SK-N-SH (cell line): ENCODE measurements at regions not wholly inside any gene's neighbourhood (a gene's known extent, or its start where the extent isn't known, plus 50 kb on each side); places are given as distances from the start of the nearest gene placed in this dataset.

ENCODE experiments used
- CTCF ChIA-PET: fragments of 300-600, 350-600 bp; formaldehyde crosslinking; extraction: SDS; loops from one replicate; lab custom pipeline; 2021; lab: Yijun Ruan, JAX
- POLR2A ChIA-PET: fragments of 350-600 bp; sonication (Branson Sonifier 250); formaldehyde crosslinking; extraction: SDS; loops from one replicate; lab custom pipeline; 2020; ENCODE audit warnings: antibody characterized with exemption, inconsistent platforms; lab: Yijun Ruan, JAX
- DNase-seq: peaks from one replicate; pipeline ENCODE4 v3.0.0; 2012
- H2AFZ ChIP-seq: fragments of 200-600 bp; sonication (generic); 2 replicates; pipeline ENCODE4 v1.8.1; 2016; ENCODE audit warnings: antibody characterized with exemption, mild to moderate bottlenecking, low read depth
- H3F3A ChIP-seq: fragments of 200-600 bp; sonication (generic); replicated peaks from 2 replicates; pipeline ENCODE3; 2016; ENCODE audit warnings: antibody characterized with exemption, mild to moderate bottlenecking; ENCODE audit not compliant: insufficient read depth
- H3K27ac ChIP-seq, 2 experiments: fragments of 200-500 bp in 1 of 2; fragments of 200-600 bp in 1 of 2; sonication (Bioruptor generic) in 1 of 2; sonication (generic), shearing (Covaris generic) in 1 of 2; 2 replicates each; pipeline versions ENCODE4 v1.5.1 to v1.6.1; 2014 to 2016; ENCODE audit warnings: low read depth in 2 of 2, inconsistent platforms in 1 of 2, low read length in 1 of 2, mild to moderate bottlenecking in 1 of 2, mixed read lengths in 1 of 2
- H3K27me3 ChIP-seq: fragments of 200-600 bp; sonication (generic), shearing (Covaris generic); 2 replicates; pipeline ENCODE4 v1.6.1; 2016; ENCODE audit warnings: mixed run types; ENCODE audit not compliant: insufficient read depth
- H3K36me3 ChIP-seq, 2 experiments: fragments of 200-500 bp in 1 of 2; fragments of 200-600 bp in 1 of 2; sonication (Bioruptor generic) in 1 of 2; sonication (generic) in 1 of 2; replicated peaks in 1 of 2; 2 replicates each; pipeline versions ENCODE3 to v1.5.1; 2014 to 2016; ENCODE audit warnings: low read length in 1 of 2, mild to moderate bottlenecking in 1 of 2; ENCODE audit not compliant: insufficient read depth in 2 of 2, control insufficient read depth in 1 of 2
- H3K4me1 ChIP-seq, 2 experiments: fragments of 200-500 bp in 1 of 2; fragments of 200-600 bp in 1 of 2; sonication (Bioruptor generic) in 1 of 2; sonication (generic), shearing (Covaris generic) in 1 of 2; 2 replicates each; pipeline versions ENCODE4 v1.5.1 to v1.6.1; 2014 to 2016; ENCODE audit warnings: low read depth in 1 of 2, low read length in 1 of 2, mixed run types in 1 of 2; ENCODE audit not compliant: insufficient read depth in 2 of 2, control insufficient read depth in 1 of 2
- H3K4me2 ChIP-seq: fragments of 200-600 bp; sonication (generic), shearing (Covaris generic); 2 replicates; pipeline ENCODE4 v1.6.1; 2017; ENCODE audit warnings: mixed run types
- H3K4me3 ChIP-seq, 2 experiments: fragments of 200-500 bp in 1 of 2; fragments of 200-600 bp in 1 of 2; sonication (Bioruptor generic) in 1 of 2; sonication (generic), shearing (Covaris generic) in 1 of 2; 2 replicates each; pipeline versions ENCODE4 v1.5.1 to v1.8.1; 2014 to 2016; ENCODE audit warnings: low read depth in 2 of 2, inconsistent platforms in 1 of 2, low read length in 1 of 2, mild to moderate bottlenecking in 1 of 2, mixed read lengths in 1 of 2, moderate library complexity in 1 of 2
- H3K79me2 ChIP-seq: fragments of 200-600 bp; sonication (generic); 2 replicates; pipeline ENCODE4 v1.8.1; 2017; ENCODE audit warnings: mild to moderate bottlenecking; ENCODE audit not compliant: insufficient read depth
- H3K9ac ChIP-seq: fragments of 200-600 bp; sonication (generic); 2 replicates; pipeline ENCODE4 v1.6.1; 2017; ENCODE audit warnings: mixed run types
- H3K9me2 ChIP-seq: fragments of 200-600 bp; sonication (generic); 2 replicates; pipeline ENCODE4 v1.6.1; 2017; ENCODE audit warnings: mixed run types
- H3K9me3 ChIP-seq: fragments of 200-600 bp; sonication (generic); 2 replicates; pipeline ENCODE4 v1.6.1; 2017; ENCODE audit warnings: mixed run types, mild to moderate bottlenecking, moderate library complexity
- H4K20me1 ChIP-seq: fragments of 200-600 bp; sonication (generic); 2 replicates; pipeline ENCODE4 v1.6.1; 2017; ENCODE audit warnings: mild to moderate bottlenecking, mixed run types; ENCODE audit not compliant: insufficient read depth
- CHD2 ChIP-seq: fragments of 150-350 bp; IDR thresholded peaks from 2 replicates; pipeline ENCODE4 v1.6.1; 2018; ENCODE audit warnings: low read length; ENCODE audit not compliant: partially characterized antibody
- FOSL2 ChIP-seq: IDR thresholded peaks from 2 replicates; pipeline ENCODE4 v1.4.0; 2012; ENCODE audit warnings: low read depth, mild to moderate bottlenecking, moderate library complexity, borderline replicate concordance
- FOXJ3 ChIP-seq: sonication (generic); formaldehyde crosslinking; IDR thresholded peaks from 2 replicates; pipeline ENCODE4 v1.5.1; 2020; ENCODE audit warnings: mild to moderate bottlenecking, missing genetic modification reagents
- FOXM1 ChIP-seq: IDR thresholded peaks from 2 replicates; pipeline ENCODE4 v1.4.0; 2012; ENCODE audit warnings: low read depth, mild to moderate bottlenecking
- GABPA ChIP-seq: IDR thresholded peaks from 2 replicates; pipeline ENCODE4 v1.4.0; 2012; ENCODE audit warnings: low read depth, mild to moderate bottlenecking
- GATA2 ChIP-seq: sonication (generic); formaldehyde crosslinking; IDR thresholded peaks from 2 replicates; pipeline ENCODE4 v1.5.0; 2020; ENCODE audit warnings: mild to moderate bottlenecking, missing genetic modification reagents
- MEF2A ChIP-seq: IDR thresholded peaks from 2 replicates; pipeline ENCODE4 v1.4.0; 2012; ENCODE audit warnings: low read depth, borderline replicate concordance
- MXI1 ChIP-seq: IDR thresholded peaks from 2 replicates; pipeline ENCODE4 v1.6.1; 2012; ENCODE audit warnings: mild to moderate bottlenecking, low read depth, low read length, improper control_type of control experiment
- NFIC ChIP-seq: IDR thresholded peaks from 2 replicates; pipeline ENCODE4 v1.4.0; 2012; ENCODE audit warnings: borderline replicate concordance
- NRF1 ChIP-seq: IDR thresholded peaks from 2 replicates; pipeline ENCODE4 v1.6.1; 2012; ENCODE audit warnings: low read depth, mild to moderate bottlenecking, low read length
- POLR2AphosphoS5 ChIP-seq: IDR thresholded peaks from 2 replicates; pipeline ENCODE4 v1.6.1; 2012; ENCODE audit warnings: low read depth, low read length
- RCOR1 ChIP-seq: fragments of 150-350 bp; IDR thresholded peaks from 2 replicates; pipeline ENCODE4 v1.6.1; 2017; ENCODE audit warnings: antibody characterized with exemption, low read length
- SMC3 ChIP-seq: IDR thresholded peaks from 2 replicates; pipeline ENCODE4 v1.6.1; 2012; ENCODE audit warnings: low read depth, low read length, improper control_type of control experiment
- TAF1 ChIP-seq: IDR thresholded peaks from 2 replicates; pipeline ENCODE4 v1.6.1; 2012; ENCODE audit warnings: low read depth, mild to moderate bottlenecking, low read length, moderate library complexity, borderline replicate concordance
- TEAD4 ChIP-seq: IDR thresholded peaks from 2 replicates; pipeline ENCODE4 v1.4.0; 2012; ENCODE audit warnings: mild to moderate bottlenecking, borderline replicate concordance; ENCODE audit not compliant: insufficient read depth
- USF2 ChIP-seq: fragments of 150-350 bp; IDR thresholded peaks from 2 replicates; pipeline ENCODE4 v1.6.1; 2017; ENCODE audit warnings: antibody characterized with exemption, low read length, low read depth, borderline replicate concordance
- YY1 ChIP-seq: IDR thresholded peaks from 2 replicates; pipeline ENCODE4 v1.4.0; 2012; ENCODE audit warnings: low read depth, mild to moderate bottlenecking
- WGBS: methylation state at CpG from one replicate; pipeline ENCODE4 v1.1.6; 2017; ENCODE audit warnings: low lambda C conversion rate; 5-methylcytosine and 5-hydroxymethylcytosine counted together
- TF ChIP-seq, protein P1 (sequence below): fragments of 150-350 bp; IDR thresholded peaks from 2 replicates; pipeline ENCODE4 v1.6.1; 2016; ENCODE audit warnings: mild to moderate bottlenecking, low read depth, low read length
- TF ChIP-seq, protein P2 (sequence below): IDR thresholded peaks from 2 replicates; pipeline ENCODE4 v1.6.1; 2012; ENCODE audit warnings: mild to moderate bottlenecking, low read depth, low read length, moderate library complexity

DNA sequence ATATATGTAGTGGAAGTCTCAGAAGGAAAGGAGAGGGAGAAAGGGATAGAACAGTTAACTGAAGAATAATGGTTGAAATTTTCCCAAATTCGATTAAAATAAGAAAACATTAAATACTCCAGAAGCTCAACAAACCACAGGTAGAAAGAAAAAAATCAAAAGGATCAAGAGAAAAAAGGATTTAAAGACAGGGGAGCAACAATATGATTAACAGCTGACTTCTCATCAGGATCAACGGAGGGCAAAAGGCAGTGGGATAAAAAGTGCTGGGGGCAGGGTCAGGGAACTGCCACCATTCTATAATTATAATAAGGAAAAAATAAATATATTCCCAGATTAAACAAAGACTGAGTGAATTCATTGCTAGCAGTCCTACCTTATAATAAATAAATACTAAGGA, 55.3 kb downstream of the CDKN2C start:
- no peak for TF ChIP-seq NRF1
- TF ChIP-seq TEAD4 = no peak
- TF ChIP-seq GATA2 (CRISPR knock-in tag) = no peak
- TF ChIP-seq CHD2 = no peak
- TF ChIP-seq, protein P1, sequence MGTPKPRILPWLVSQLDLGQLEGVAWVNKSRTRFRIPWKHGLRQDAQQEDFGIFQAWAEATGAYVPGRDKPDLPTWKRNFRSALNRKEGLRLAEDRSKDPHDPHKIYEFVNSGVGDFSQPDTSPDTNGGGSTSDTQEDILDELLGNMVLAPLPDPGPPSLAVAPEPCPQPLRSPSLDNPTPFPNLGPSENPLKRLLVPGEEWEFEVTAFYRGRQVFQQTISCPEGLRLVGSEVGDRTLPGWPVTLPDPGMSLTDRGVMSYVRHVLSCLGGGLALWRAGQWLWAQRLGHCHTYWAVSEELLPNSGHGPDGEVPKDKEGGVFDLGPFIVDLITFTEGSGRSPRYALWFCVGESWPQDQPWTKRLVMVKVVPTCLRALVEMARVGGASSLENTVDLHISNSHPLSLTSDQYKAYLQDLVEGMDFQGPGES = no peak
- no peak for TF ChIP-seq MEF2A
- TF ChIP-seq NFIC = no peak
- TF ChIP-seq POLR2AphosphoS5 = no peak
- no peak for TF ChIP-seq FOSL2
- no peak for TF ChIP-seq FOXM1
- no peak for TF ChIP-seq RCOR1
- TF ChIP-seq MXI1 = no peak
- no peak for TF ChIP-seq YY1
- TF ChIP-seq, protein P2, sequence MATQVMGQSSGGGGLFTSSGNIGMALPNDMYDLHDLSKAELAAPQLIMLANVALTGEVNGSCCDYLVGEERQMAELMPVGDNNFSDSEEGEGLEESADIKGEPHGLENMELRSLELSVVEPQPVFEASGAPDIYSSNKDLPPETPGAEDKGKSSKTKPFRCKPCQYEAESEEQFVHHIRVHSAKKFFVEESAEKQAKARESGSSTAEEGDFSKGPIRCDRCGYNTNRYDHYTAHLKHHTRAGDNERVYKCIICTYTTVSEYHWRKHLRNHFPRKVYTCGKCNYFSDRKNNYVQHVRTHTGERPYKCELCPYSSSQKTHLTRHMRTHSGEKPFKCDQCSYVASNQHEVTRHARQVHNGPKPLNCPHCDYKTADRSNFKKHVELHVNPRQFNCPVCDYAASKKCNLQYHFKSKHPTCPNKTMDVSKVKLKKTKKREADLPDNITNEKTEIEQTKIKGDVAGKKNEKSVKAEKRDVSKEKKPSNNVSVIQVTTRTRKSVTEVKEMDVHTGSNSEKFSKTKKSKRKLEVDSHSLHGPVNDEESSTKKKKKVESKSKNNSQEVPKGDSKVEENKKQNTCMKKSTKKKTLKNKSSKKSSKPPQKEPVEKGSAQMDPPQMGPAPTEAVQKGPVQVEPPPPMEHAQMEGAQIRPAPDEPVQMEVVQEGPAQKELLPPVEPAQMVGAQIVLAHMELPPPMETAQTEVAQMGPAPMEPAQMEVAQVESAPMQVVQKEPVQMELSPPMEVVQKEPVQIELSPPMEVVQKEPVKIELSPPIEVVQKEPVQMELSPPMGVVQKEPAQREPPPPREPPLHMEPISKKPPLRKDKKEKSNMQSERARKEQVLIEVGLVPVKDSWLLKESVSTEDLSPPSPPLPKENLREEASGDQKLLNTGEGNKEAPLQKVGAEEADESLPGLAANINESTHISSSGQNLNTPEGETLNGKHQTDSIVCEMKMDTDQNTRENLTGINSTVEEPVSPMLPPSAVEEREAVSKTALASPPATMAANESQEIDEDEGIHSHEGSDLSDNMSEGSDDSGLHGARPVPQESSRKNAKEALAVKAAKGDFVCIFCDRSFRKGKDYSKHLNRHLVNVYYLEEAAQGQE = no peak
- TF ChIP-seq TAF1 = no peak
- TF ChIP-seq FOXJ3 = no peak
- TF ChIP-seq USF2 = no peak
- TF ChIP-seq GABPA = no peak
- TF ChIP-seq SMC3 = no peak
- H3K79me2 ChIP-seq = no peaks in the 10 kb centered on the region
- no peaks in the 10 kb centered on the region for H3K4me1 ChIP-seq
- no peaks in the 10 kb centered on the region for H4K20me1 ChIP-seq
- no peak for DNase-seq
- ChIA-PET CTCF (no interaction called here), POLR2A (no interaction called here)
- H3K9me3 ChIP-seq = peaks cover 6% of the 10 kb centered on the region; the same call in 1 of the 2 replicates
- H2AFZ ChIP-seq = no peak overlapping the region
- no peaks in the 10 kb centered on the region for H3K27me3 ChIP-seq
- no peak overlapping the region for H3K27ac ChIP-seq
- H3K9ac ChIP-seq = no peak overlapping the region
- 28% methylated on average over 2 of the region's 2 CpGs for WGBS
- H3F3A ChIP-seq = peaks cover 3% of the 10 kb centered on the region
- H3K9me2 ChIP-seq = no peaks in the 10 kb centered on the region
- H3K4me3 ChIP-seq = no peak overlapping the region
- no peak overlapping the region for H3K4me2 ChIP-seq
- H3K36me3 ChIP-seq = no peaks in the 10 kb centered on the region
